ENCODE measurements at regions not wholly inside any gene's neighbourhood (a gene's known extent, or its start where the extent isn't known, plus 50 kb on each side); places are given as distances from the start of the nearest gene placed in this dataset.

DNA sequence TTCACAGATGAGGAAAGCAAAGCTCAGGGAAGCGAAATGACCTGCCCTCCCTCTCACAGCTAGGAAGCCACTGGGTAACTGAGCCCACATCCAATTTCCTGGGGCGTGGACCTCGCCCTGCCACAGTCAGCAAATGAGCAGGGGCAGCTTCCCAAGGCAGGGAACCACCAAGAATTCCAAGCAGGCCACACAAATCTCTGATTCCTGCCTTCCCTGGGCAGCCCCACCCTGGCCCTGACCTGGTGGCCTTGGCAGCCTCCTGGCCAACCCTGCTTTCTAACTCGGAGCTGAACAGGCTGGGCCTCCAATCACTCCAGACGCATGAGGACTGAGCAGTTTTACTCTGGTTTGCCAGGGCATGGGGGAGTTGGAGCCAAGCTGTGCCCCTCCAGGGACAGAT lies 203.7 kb upstream of the TLE3 start:
- no peaks in the 10 kb centered on the region for H4K20me1 ChIP-seq (ENCODE audit: insufficient read depth, low read length)
- no peak overlapping the region for H3K27ac ChIP-seq (ENCODE audit: low read depth, low read length, poor library complexity, severe bottlenecking)
- H3K4me1 ChIP-seq (ENCODE audit: insufficient read depth, low read length, poor library complexity, severe bottlenecking): peaks cover 13% of the 10 kb centered on the region
- H2AFZ ChIP-seq (ENCODE audit: low read length): no peak overlapping the region
- intact Hi-C loops (cut with micrococcal nuclease; ENCODE audit: unreplicated experiment): no loop called here
- H3K36me3 ChIP-seq (ENCODE audit: insufficient read depth, low read length): no peaks in the 10 kb centered on the region
- no peak overlapping the region for H3K4me2 ChIP-seq (ENCODE audit: low read length)
- no peak for TF ChIP-seq EZH2phosphoT487 (IDR thresholded peaks at IDR 0.05; ENCODE audit: borderline replicate concordance, low read depth, low read length)
- TF ChIP-seq, protein P1, sequence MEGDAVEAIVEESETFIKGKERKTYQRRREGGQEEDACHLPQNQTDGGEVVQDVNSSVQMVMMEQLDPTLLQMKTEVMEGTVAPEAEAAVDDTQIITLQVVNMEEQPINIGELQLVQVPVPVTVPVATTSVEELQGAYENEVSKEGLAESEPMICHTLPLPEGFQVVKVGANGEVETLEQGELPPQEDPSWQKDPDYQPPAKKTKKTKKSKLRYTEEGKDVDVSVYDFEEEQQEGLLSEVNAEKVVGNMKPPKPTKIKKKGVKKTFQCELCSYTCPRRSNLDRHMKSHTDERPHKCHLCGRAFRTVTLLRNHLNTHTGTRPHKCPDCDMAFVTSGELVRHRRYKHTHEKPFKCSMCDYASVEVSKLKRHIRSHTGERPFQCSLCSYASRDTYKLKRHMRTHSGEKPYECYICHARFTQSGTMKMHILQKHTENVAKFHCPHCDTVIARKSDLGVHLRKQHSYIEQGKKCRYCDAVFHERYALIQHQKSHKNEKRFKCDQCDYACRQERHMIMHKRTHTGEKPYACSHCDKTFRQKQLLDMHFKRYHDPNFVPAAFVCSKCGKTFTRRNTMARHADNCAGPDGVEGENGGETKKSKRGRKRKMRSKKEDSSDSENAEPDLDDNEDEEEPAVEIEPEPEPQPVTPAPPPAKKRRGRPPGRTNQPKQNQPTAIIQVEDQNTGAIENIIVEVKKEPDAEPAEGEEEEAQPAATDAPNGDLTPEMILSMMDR (conservative IDR thresholded peaks at IDR 0.05; ENCODE audit: low read length): no peak
- no peaks in the 10 kb centered on the region for H3K9me2 ChIP-seq (ENCODE audit: insufficient read depth, low read length)
- ChIA-PET POLR2A (no interaction called here), CTCF (ENCODE audit: unreplicated experiment) (no interaction called here)
- H3K9me3 ChIP-seq (ENCODE audit: low read length): no peaks in the 10 kb centered on the region
- no peaks in the 10 kb centered on the region for H3K79me2 ChIP-seq (ENCODE audit: insufficient read depth, low read depth, low read length)
- no peak for DNase-seq (ENCODE audit: low spot score)
- no TSS peak for BruUV-seq (replicated peaks)
- no peak overlapping the region for H3K4me3 ChIP-seq (ENCODE audit: low read depth, low read length, poor library complexity, severe bottlenecking)

DNA sequence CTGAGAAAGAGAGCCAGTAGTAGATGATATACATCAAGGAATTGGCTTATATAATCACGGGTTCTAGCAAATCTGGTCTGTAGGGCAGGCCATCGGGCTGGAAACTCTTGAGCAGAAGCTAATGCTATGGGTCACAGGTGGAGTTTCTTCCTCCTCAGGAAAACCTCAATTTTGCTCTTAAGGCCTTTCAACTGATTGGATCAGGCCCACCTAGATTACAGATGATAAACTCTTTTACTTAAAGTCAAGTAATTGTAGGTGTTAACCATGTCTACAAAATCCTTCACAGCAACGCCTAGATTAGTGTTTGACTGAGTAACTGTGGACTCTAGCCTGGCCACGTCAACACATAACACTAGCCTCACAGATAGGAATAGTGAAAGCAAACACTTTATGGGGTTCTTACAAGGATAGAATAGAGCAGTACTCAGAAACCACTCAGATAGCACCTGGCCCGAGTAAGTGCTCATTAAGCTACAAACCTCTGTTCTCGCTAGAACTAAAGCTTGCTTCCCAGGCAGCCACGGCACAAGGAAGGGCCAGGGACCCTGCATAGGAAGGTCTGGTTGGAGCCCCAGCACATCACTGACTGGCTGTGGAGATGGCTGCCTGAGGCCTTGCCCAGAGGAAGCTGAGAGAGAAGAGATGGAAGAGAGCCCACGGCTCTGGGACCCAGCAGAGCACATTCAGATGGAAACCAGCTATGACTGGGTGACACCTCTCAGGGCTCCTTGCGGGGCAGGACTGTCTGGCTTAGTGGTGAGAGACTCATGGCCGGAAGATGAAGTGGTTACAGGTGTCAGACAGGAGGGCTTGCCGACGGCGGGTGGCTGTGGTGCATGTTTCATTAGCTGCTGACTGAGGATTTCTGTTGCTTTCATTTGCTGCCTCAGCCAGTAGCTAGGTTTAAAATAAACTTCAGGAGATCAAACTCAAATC lies 202.5 kb upstream of the TLE3 start:
- CTCF ChIA-PET (ENCODE audit: unreplicated experiment): no interaction called here
- TF ChIP-seq EZH2phosphoT487 (IDR thresholded peaks at IDR 0.05; ENCODE audit: borderline replicate concordance, low read depth, low read length): no peak
- TF ChIP-seq, protein P1 (conservative IDR thresholded peaks at IDR 0.05; ENCODE audit: low read length): no peak
- no peak overlapping the region for H3K4me3 ChIP-seq (ENCODE audit: low read depth, low read length, poor library complexity, severe bottlenecking)
- H3K36me3 ChIP-seq (ENCODE audit: insufficient read depth, low read length): no peaks in the 10 kb centered on the region
- intact Hi-C loops (cut with micrococcal nuclease; ENCODE audit: unreplicated experiment): no loop called here
- H3K4me1 ChIP-seq (ENCODE audit: insufficient read depth, low read length, poor library complexity, severe bottlenecking): peaks cover 13% of the 10 kb centered on the region
- POLR2A ChIA-PET: interaction anchor here (0.6 kb wide), 1 partner anchor 248 kb away, joined by 5 read pairs; no protein-coding TSS in a partner anchor
- DNase-seq (ENCODE audit: low spot score): peak; percentile 41
- H2AFZ ChIP-seq (ENCODE audit: low read length): peak overlapping the region; percentile 59; the same call in 1 of the 2 replicates
- no peaks in the 10 kb centered on the region for H4K20me1 ChIP-seq (ENCODE audit: insufficient read depth, low read length)
- no peaks in the 10 kb centered on the region for H3K9me3 ChIP-seq (ENCODE audit: low read length)
- no TSS peak for BruUV-seq (replicated peaks)
- H3K79me2 ChIP-seq (ENCODE audit: insufficient read depth, low read depth, low read length): no peaks in the 10 kb centered on the region
- peak overlapping the region; percentile 23 for H3K4me2 ChIP-seq (ENCODE audit: low read length)
- H3K27ac ChIP-seq (ENCODE audit: low read depth, low read length, poor library complexity, severe bottlenecking): no peak overlapping the region
- no peaks in the 10 kb centered on the region for H3K9me2 ChIP-seq (ENCODE audit: insufficient read depth, low read length)

Data from OCI-LY7 (cell line).